ENCODE measurements at regions not wholly inside any gene's neighbourhood (a gene's known extent, or its start where the extent isn't known, plus 50 kb on each side); places are given as distances from the start of the nearest gene placed in this dataset.
"Not testable (repeated sequence)": the region's sequence is repeated elsewhere in the genome, so short reads cannot be mapped to it uniquely, and the experiment has no call there.

DNA sequence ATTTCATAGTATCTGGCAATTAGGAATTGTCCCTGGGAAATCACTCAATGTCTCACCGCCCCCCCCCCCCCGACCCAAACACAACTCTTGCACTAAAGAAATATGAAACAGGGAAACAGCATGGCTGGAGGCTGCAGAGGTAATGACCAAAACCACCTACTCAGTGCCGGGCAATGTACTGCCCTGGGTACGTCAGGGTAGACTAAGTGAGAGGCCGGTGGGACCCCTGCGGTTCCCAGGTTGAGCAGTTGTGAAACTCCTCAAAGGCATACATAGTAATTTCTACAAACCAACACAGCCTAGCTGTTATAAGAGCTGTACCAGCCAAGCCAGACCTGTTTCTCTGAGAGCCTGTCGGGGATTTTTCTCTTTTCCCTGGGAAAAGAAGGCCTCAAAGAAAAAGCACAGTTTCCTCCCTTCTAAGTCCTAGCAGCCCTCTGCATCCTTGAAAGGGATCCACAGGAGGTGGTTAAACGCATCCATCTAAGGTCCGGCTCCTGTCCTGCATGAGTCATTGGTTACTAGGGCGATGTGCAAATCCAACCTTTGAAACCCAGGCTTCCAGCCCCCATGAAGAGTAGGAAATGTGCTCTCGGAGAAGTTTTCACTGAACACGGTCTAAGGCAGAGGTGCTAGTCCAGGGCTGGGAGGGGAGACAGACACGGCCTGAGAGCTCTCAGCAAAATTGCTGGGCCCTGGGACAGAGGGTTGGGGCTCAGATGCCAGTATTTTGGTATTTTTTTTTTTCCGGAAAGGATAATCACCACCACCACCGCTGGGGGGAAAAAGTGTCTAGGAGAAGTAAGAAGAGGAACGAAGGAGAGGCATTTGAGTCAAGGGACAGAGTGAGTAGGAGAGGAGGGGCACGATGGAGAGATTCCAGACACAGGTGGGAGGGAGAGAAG, 172.8 kb downstream of the ATP6V0E2 start:
- not testable (repeated sequence) for DNase-seq (ENCODE audit: low read depth in 2 of 2)

DNA sequence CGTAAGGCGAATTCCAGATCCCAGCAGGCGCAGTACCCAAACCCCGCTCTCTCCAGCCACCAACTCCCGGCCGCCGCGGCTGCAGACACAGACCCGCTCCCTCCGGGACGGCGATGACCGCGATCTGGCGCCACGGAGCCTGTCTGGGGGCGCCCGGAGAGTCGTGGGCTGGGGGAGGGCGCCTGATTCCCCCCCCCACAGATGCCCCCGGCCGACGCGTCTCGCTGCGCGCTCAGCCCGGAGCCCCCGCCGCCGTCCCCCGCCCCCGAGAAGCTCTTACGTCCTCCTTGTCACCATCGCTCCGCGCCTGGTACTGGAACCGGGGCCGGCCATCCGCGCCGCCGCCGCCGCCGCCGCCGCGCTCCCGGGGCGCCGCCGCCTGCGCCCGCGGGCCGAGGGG, 173.6 kb downstream of the ATP6V0E2 start:
- not testable (repeated sequence) for DNase-seq (ENCODE audit: low read depth in 2 of 2)

DNA sequence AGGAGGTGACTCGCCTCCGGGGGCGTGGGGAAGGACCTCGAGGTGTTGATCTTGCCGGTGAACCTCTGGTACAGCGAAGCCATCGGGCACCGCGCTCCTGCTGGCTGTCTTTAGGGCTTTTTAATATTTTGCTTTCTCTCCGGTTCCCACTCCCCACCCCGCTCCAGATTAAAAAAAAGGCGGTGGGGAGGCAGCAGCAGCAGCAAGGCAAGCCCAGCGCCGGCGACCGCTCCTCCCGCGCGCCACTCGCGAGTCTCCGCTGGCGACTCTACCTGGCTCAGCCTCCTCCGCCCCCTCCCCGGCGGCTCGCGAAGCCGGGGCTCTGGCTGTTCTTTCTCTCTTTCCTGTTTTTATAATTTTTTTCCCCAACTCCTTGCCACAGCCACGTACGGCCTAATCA, 174.0 kb downstream of the ATP6V0E2 start:
- not testable (repeated sequence) for DNase-seq (ENCODE audit: low read depth in 2 of 2)

DNA sequence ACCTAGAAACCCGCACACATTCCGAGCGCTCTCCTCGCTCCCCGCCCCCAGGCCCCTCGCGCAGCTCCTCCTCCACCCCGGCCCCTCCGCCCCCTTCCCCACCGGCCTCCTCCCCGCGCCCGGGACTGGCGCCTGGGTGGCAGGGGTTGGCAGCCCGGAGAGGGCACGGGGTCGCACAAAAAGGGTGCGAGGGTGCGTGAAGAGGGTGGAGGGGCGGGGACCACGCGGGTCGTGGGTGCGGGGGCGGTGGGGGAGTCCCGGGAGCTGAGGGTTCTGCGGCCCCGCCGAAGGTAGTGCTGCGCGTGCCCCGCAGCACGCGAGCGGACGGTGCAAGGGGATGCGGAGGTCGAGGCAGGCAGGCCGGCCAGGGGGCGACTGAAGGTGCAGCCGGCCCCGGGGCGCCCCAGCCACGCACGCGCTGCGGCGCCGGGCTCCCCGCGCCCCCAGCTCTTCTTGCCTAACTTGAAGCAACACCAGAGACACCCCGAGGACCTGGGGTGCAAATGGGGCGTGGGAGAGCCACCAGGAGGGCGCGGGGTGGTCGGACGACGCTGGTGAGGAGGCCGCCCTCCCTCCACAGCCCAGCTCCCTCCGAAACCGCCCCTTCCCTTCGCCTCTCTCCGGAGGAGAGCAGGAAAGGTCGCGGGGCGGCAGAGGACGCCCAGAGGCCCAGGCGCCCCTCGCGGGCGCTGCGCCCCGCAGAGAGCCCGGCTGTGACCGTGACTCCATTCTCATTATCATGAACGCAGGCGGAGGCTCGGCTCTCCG, 174.7 kb downstream of the ATP6V0E2 start:
- not testable (repeated sequence) for DNase-seq (ENCODE audit: low read depth in 2 of 2)

DNA sequence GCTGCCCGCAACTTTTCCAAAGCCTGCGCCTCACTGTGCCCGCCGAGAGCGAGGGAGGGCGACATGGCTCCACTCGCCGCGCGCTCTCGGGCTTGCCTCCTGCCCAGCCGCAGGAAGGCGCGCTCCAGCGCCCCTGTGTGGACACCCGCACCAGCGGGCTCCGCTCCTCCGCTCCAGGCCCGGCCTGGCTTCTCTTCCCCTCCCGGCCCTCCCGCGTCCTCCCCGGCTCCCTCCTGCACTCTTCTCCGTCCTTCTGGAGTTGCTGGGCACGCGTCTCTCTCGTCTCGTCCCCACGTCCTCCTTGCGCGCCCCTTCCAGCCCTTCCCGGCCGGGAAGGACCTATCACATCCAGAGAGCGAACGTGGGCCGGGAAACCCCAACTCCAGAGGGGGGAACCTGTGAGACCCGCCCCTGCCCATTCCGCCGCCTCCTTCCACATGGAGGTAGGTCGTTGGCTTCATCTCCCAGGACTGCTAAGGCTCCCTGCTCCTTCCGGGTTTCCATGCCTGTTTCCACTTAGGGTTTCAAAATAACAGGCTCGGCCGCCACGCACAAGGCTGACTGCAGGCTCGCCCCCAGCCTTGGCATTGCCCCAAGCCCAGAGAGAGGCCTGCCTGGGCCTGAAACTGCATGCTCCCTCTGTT, 175.4 kb downstream of the ATP6V0E2 start:
- not testable (repeated sequence) for DNase-seq (ENCODE audit: low read depth in 2 of 2)

DNA sequence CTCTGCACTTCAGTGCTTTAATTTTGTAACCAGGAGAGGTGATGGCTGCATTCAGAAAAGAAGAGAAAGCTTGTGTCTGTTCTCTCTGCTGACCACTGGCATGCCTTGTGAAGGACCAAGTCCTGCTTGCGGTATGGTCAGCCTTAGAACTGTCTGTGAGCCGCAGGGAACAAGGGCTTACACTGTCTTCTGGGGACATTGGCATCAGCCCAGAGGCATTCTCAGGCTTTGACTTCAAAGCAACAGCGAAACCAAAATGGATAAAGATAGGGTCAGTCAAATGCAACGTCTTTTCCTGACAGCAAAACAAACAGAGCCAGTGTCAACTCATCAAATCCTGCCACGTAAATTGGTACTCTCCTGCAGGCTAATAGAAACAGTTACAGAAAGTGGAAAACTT, 179.6 kb downstream of the ATP6V0E2 start:
- not testable (repeated sequence) for DNase-seq (ENCODE audit: low read depth in 2 of 2)

DNA sequence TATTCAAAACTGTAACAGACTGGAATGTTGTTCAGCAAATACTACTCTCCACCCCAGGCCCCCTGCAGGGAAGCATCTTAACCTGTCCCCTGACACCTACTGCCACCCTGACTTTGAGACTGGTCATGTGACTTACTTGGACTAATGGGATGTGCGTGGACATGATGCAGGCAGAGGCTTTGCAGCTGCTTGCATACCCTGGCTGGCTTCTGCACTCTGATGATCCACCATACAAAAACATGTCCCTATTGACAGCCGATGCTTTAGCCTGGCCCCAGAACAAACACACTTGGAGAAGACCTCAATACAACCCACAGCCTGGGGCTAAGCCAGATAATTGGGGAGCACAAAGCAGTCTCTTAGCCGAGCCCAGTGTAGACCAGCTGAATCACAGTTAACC, 180.5 kb downstream of the ATP6V0E2 start:
- DNase-seq (ENCODE audit: low read depth in 2 of 2), result not testable (repeated sequence)

DNA sequence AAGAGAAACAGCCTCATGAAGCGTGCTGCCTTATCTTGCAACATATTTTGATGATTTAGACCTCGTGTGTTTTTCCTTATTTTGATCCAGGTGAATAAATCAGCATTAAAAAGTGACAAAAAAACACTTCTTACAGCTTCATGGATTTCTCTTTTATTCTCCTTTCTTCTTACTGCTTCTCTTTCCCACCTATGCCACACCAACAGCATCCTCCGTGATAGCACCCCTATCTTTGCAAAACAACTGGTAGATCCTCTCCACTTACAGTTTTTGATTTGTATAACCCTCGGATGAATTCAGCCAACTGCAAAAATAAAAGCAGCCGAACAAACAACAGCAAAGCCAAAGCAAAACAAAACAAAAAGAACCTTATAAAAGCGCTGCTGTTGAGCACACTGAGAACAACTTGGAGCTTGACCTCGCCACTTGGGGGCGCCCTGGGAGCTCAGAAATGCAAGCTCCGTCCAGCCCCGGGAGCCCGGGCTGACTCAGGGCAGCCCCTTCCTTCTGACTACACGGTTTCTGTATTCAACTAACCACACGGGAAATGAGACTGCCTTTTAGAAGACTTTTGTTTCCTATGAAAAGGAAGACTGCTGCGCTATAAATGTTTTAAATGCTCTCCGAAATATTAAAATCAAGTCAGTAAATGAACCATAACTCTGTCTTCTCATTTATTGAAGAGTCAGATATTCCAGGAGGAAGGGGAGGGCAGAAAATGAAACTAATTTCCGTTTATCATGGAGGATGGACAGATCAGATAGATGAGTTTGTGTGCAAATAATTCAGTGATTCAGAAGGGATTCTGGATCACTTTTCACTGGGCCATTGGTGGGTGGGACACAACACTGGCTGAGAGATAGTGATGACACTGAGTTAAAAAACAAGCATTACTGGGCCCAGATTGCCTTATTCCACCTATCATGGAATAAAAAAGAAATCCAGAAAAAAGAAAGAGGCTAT, 186.8 kb downstream of the ATP6V0E2 start:
- DNase-seq (ENCODE audit: low read depth in 2 of 2), result peak; percentile 65 to 67

DNA sequence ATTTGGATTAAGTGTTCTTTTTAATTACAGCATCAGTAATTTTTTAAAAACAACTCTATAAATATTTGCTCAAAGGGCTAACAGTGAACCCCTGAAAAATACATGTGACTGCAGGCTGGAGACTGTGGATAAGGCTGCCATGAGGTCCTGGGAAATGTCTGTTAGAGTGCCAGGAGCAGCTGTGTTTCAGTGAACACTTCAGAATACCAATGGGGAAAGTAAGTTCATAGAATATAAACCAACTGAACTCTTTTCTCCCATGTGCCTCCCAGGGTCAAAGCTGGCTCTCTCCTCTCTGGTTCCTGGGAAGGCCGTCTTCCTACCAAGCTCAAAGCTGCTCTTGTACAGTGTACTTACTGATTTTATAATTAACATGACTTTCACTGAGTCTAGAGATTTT, 189.4 kb downstream of the ATP6V0E2 start:
- not testable (repeated sequence) for DNase-seq (ENCODE audit: low read depth in 2 of 2)

DNA sequence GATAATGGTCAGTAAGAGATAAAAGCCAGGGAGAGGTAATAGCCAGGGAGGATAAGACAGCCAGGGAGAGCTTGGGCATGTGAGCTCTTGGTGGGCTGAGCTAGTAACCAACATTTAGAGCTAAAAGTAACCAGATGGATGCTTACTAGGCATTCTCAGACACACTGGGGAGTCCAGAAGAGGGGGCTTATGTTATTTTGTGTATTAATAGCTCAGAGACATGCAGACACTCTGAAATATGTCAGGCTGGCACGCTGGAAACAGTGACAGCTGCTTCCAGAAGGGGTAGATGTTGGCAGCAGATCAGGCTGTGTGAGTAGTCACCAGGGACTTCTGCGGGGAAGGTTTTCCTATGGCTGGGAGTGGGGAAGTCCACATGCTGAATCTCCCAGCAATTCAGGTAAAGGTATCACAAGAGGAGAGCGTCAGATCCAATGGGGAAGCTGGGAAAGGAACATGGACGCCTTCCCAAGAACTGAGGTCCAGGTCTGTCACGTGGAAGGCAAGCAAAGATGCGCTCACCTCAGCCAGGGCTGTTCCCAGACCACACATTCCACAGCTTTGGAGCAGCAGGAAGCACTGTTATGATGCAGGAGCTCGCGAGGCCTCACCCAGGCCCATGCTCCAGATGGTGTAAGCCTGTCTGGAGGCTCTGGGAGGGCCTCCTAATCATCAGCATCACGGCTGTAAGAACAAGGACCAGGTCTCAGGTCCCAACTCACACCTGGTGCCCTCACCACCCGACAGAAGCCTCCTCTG, 196.0 kb downstream of the ATP6V0E2 start:
- DNase-seq (ENCODE audit: low read depth in 2 of 2), result not testable (repeated sequence)

DNA sequence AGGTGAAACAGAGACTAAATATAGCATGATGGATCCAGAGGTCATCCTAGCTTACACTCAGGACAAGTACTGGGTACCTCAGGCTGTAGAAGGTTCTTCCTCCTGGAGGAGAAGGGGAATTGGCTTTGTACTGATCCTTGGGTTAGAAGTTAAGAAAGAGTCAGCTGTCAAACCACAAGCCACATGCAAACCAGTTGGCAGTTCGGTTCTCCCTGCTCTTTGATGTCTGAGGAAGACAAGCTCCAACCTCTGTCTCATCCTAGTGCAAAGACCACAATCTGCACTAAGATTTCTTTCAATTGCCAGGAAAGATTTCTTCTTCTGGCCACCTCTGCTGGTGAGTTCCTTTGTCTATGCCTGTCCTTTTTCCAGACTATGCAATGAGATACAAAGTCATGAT, 203.8 kb downstream of the ATP6V0E2 start:
- DNase-seq (ENCODE audit: low read depth in 2 of 2), result not testable (repeated sequence)

DNA sequence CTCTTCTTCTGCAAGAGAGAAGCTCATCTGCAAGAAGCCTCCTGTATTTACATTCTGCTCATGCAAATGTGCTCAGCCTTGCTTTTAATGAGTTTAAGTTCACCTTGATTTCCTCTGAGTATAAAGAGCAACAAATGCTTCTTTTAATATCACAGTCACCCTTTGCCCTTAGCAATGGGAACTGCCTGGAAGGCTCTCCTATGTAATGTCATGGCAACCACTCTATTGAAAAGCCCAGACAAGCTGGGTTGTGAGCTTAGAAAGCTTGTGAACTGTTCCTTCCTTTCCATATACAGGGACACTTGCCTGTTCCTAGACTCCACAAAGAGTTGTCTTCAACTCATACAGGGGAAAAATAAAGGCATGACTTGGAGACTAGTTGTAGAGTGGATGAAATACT, 208.1 kb downstream of the ATP6V0E2 start:
- not testable (repeated sequence) for DNase-seq (ENCODE audit: low read depth in 2 of 2)

DNA sequence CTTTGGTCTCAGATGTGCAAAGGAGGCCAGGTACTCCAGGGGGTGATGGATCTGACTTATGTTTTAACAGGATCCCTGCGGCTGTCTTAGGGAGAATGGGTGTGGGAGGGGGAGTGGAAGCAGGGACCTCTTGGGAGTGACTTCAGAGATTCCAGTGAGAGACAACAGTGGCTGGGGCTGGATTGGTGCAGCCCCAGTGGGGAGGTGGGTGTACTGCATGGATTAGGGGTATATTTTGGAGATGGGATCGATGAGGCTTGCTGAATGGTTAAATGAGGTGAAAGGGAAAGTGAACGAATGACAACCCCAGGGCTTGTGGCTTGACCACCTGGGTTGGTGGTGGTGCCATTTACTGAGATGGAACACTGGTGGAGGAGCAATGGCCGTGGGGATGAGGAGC, 211.0 kb downstream of the ATP6V0E2 start:
- not testable (repeated sequence) for DNase-seq (ENCODE audit: low read depth in 2 of 2)

DNA sequence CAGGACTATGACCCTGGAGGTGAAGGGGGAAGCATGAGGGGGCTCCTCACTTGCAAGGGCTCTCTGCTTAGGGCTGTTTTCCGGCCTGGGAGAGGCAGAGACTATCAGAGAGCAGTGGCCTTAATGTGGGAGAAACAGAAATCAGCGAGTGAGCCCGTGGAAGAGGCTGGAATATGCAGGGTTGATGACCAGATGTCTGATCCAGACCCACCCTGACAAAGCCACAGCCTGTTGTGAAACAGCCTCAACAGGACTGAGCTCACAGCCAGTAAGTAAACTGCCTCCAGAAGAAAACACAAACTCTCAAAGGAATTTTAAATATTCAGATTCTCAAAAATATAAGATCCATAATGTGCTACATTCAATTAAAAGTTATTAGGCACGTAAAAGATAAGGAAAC, 213.7 kb downstream of the ATP6V0E2 start:
- DNase-seq (ENCODE audit: low read depth in 2 of 2), result not testable (repeated sequence)

DNA sequence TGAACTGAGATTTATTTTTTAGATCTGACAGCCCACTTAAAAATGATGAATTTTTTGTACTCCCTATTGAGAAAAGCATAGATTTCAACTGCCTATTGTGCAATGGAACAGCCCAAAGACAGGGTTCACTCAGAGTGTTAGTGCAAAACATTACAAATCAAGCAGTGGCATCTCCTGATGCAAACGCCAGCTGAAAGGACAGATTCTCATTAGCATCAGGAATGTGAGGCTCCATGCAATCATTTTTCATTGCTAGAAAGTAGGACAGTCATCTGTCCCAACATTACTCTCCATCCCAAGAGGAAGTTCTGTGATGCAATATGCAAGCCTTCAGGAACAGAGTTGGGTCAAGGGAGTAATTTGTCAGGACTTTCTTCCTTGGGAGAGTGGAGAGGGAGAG, 215.4 kb downstream of the ATP6V0E2 start:
- DNase-seq (ENCODE audit: low read depth in 2 of 2), result not testable (repeated sequence)

DNA sequence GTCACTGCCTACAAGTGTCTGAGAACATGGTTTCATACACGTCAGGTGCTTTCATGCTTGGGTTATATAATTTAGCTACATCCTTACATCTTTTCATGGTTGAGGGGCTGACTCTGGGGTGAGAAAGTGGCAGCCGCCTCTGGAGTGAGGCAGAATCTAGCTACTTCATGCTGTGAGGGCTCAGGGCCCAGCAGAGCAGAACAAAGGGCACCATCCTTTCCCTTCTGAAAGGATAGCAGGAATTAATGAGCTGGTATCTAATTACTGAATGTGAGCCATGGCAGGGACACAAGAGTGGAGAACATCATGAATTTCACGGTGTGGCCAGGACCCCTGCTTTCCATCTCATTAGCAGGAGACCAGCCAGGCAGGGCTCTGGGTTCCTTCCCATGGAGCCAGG, 217.0 kb downstream of the ATP6V0E2 start:
- DNase-seq (ENCODE audit: low read depth in 2 of 2), result not testable (repeated sequence)

DNA sequence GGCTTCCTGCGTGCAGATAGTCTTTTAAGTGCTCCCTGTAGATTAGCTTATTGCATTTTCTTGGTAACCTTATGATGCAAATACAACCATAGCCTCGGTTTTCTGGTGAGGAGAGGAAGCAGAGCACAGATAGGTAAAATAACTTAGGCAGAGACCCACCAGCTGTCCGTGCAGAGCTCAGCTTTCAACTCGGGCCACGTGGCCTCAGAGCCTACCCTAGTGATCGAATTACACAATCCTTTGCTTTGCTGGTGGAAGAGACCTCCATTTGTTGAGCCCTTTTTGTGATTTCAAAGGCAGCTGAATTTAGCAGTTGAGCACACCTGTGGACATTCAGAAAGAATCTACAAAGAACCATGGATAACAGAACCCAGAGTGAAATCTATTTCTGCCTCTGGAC, 220.1 kb downstream of the ATP6V0E2 start:
- not testable (repeated sequence) for DNase-seq (ENCODE audit: low read depth in 2 of 2)

DNA sequence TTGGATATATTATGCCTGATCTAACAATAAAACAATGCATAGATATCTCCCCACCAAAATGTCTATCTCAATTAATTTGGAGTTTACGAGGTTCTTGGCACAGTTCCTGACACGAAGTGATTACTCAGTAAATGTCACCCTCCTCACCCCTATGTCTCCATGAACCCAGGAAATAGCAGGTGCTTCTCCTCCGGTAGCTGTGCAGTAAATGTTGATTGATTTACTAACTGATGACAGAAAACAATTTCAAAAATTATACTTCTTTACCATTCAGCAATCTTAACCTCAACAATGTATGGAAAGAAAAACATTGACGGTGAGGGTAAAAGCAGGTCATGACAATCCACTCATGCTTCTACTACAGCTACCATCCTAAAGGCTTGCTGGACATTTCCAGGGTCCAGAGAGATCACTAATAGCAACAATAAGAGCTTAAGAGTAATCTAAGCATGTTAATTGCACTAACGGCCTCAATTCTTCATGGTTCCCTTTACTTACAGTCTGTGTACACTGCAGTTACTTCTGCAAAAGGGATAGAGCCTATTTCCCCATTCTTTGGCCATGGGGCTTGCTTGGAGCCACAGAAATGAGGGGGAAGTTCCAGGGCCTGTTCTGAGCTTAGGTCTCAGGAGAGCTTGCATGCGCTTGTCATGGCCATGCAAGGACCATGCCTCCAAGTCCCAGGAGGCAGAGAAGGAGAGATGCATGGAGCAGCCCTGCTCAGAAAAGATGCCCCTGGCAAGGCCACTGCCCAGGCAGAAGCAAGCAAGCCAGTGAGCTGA, 222.6 kb downstream of the ATP6V0E2 start:
- DNase-seq (ENCODE audit: low read depth in 2 of 2), result not testable (repeated sequence)

DNA sequence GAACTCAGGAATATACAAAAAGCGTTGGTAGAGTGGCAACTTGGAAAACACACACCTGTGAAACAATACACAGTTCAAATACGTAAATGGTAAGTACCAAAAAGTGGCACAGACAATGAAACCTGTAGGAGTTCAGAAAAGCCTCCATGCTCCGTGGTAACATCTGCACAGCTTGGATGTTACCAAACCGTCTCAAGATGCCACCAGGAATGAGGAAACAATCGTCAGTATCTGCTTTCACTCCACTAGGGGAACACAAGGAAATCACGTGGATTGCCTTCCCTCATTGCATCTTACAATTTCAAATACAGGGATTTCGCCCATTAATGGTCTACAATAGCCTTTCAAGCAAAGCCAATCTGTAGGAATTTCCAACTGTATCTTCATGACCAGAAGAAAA, 224.6 kb upstream of the LRRC61 start:
- not testable (repeated sequence) for DNase-seq (ENCODE audit: low read depth in 2 of 2)

All from activated CD8-positive, alpha-beta memory T cell treated with anti-CD3 and anti-CD28 coated beads for 4 hours (primary cell).